ENCODE measurements at regions not wholly inside any gene's neighbourhood (a gene's known extent, or its start where the extent isn't known, plus 50 kb on each side); places are given as distances from the start of the nearest gene placed in this dataset.

DNA sequence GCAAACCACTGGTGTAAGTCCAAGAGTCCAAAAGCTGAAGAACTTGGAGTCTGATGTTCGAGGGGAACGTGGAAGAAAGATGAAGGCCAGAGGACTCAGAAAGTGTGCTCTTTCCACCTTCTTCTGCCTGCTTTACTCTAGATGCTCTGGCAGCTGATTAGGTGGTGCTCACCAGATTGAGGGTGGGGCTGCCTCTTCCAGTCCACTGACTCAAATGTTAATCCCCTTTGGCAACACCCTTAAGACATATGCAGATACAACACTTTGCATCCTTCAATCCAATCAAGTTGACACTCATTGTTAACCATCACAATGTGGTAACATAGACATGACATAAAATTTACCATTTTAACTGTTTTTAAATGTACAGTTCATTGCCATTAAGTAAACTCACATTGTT is 249.5 kb downstream of the COG6 start:
- no peak overlapping the region for H3K4me3 ChIP-seq (ENCODE audit: low read depth, low read length, poor library complexity, severe bottlenecking)
- no peaks in the 10 kb centered on the region for H3K9me2 ChIP-seq (ENCODE audit: low read depth, low read length)
- TF ChIP-seq EZH2 (IDR thresholded peaks at IDR 0.05; ENCODE audit: borderline replicate concordance, low read length): no peak
- TF ChIP-seq, protein P1, sequence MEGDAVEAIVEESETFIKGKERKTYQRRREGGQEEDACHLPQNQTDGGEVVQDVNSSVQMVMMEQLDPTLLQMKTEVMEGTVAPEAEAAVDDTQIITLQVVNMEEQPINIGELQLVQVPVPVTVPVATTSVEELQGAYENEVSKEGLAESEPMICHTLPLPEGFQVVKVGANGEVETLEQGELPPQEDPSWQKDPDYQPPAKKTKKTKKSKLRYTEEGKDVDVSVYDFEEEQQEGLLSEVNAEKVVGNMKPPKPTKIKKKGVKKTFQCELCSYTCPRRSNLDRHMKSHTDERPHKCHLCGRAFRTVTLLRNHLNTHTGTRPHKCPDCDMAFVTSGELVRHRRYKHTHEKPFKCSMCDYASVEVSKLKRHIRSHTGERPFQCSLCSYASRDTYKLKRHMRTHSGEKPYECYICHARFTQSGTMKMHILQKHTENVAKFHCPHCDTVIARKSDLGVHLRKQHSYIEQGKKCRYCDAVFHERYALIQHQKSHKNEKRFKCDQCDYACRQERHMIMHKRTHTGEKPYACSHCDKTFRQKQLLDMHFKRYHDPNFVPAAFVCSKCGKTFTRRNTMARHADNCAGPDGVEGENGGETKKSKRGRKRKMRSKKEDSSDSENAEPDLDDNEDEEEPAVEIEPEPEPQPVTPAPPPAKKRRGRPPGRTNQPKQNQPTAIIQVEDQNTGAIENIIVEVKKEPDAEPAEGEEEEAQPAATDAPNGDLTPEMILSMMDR (IDR thresholded peaks at IDR 0.05; ENCODE audit: low read length): no peak
- no peaks in the 10 kb centered on the region for H4K20me1 ChIP-seq (ENCODE audit: insufficient read depth, low read length)
- H3K4me2 ChIP-seq (ENCODE audit: low read length): no peak overlapping the region
- H2AFZ ChIP-seq (ENCODE audit: low read length): no peak overlapping the region
- no peaks in the 10 kb centered on the region for H3K79me2 ChIP-seq (ENCODE audit: insufficient read depth, low read length)
- H3F3A ChIP-seq (ENCODE audit: insufficient read depth, low read length): no peaks in the 10 kb centered on the region
- peaks cover 5% of the 10 kb centered on the region for H3K4me1 ChIP-seq (ENCODE audit: insufficient read depth, low read length, severe bottlenecking)
- H3K9ac ChIP-seq (ENCODE audit: low read length): no peak overlapping the region
- no peaks in the 10 kb centered on the region for H3K9me3 ChIP-seq (ENCODE audit: low read length)
- H3K27me3 ChIP-seq (ENCODE audit: insufficient read depth, low read length): no peaks in the 10 kb centered on the region
- H3K27ac ChIP-seq (ENCODE audit: low read depth, low read length, poor library complexity, severe bottlenecking): no peak overlapping the region
- H3K36me3 ChIP-seq (ENCODE audit: insufficient read depth, low read length): no peaks in the 10 kb centered on the region

DNA sequence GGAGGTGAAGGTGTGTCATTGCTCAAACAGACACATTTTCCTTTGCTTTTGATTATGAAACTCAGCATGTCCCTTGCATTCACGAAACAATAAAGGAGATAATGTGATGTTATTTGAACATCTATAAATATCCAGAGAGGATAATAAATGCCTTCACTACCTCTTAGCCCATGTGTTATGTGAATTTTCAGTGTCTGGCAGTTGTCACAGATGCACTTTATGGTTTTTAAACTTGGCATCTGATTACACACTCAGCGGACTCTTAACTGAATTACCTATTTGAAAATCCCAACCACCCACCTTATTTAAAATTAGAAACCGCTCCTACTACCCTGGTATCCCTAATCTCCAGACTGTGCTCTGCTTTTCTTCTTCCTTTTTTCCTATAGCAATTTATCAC is 254.2 kb downstream of the COG6 start:
- Histone ChIP-seq H3F3A (ENCODE audit: insufficient read depth, low read length) (no peaks in the 10 kb centered on the region), H4K20me1 (ENCODE audit: insufficient read depth, low read length) (no peaks in the 10 kb centered on the region), H3K36me3 (ENCODE audit: insufficient read depth, low read length) (no peaks in the 10 kb centered on the region), H3K27ac (ENCODE audit: low read depth, low read length, poor library complexity, severe bottlenecking) (no peak overlapping the region), H3K9me3 (ENCODE audit: low read length) (no peaks in the 10 kb centered on the region), H3K4me3 (ENCODE audit: low read depth, low read length, poor library complexity, severe bottlenecking) (no peak overlapping the region), H3K9ac (ENCODE audit: low read length) (no peak overlapping the region), H3K9me2 (ENCODE audit: low read depth, low read length) (no peaks in the 10 kb centered on the region), H3K4me2 (ENCODE audit: low read length) (peak overlapping the region; percentile 25; the same call in 1 of the 2 replicates), H3K4me1 (ENCODE audit: insufficient read depth, low read length, severe bottlenecking) (peaks cover 12% of the 10 kb centered on the region), H3K79me2 (ENCODE audit: insufficient read depth, low read length) (no peaks in the 10 kb centered on the region), H3K27me3 (ENCODE audit: insufficient read depth, low read length) (no peaks in the 10 kb centered on the region), H2AFZ (ENCODE audit: low read length) (peak overlapping the region; percentile 67; the same call in 1 of the 2 replicates)
- TF ChIP-seq, protein P1 (IDR thresholded peaks at IDR 0.05; ENCODE audit: low read length): no peak
- TF ChIP-seq EZH2 (IDR thresholded peaks at IDR 0.05; ENCODE audit: borderline replicate concordance, low read length): no peak

DNA sequence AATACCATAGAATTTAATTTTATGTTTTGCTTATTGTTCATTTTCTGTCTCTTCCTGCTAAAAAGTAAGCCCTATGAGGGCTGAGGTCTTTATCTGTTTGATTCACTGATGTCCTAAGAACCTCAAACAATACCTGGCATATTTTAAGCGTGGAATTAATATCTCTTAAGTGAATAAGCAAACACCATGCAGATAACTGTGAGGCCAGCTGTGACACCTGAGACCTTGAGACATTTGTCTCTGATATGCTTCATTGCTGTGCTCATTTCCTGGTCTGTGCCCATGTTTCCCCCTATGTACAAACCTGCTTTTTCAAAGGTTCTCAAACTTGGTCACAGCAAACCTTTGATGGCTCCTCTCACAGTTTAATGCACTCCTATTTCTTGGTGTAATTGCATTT is 254.6 kb downstream of the COG6 start:
- Histone ChIP-seq H3K36me3 (ENCODE audit: insufficient read depth, low read length) (no peaks in the 10 kb centered on the region), H3K27ac (ENCODE audit: low read depth, low read length, poor library complexity, severe bottlenecking) (no peak overlapping the region), H3K9me3 (ENCODE audit: low read length) (no peaks in the 10 kb centered on the region), H3F3A (ENCODE audit: insufficient read depth, low read length) (no peaks in the 10 kb centered on the region), H3K9ac (ENCODE audit: low read length) (no peak overlapping the region), H3K4me2 (ENCODE audit: low read length) (peak overlapping the region; percentile 25; the same call in 1 of the 2 replicates), H3K4me3 (ENCODE audit: low read depth, low read length, poor library complexity, severe bottlenecking) (no peak overlapping the region), H3K9me2 (ENCODE audit: low read depth, low read length) (no peaks in the 10 kb centered on the region), H3K27me3 (ENCODE audit: insufficient read depth, low read length) (no peaks in the 10 kb centered on the region), H3K79me2 (ENCODE audit: insufficient read depth, low read length) (no peaks in the 10 kb centered on the region), H3K4me1 (ENCODE audit: insufficient read depth, low read length, severe bottlenecking) (peaks cover 12% of the 10 kb centered on the region), H4K20me1 (ENCODE audit: insufficient read depth, low read length) (no peaks in the 10 kb centered on the region), H2AFZ (ENCODE audit: low read length) (peak overlapping the region; percentile 67; the same call in 1 of the 2 replicates)
- TF ChIP-seq, protein P1 (IDR thresholded peaks at IDR 0.05; ENCODE audit: low read length): no peak
- no peak for TF ChIP-seq EZH2 (IDR thresholded peaks at IDR 0.05; ENCODE audit: borderline replicate concordance, low read length)
